ENCODE measurements at regions not wholly inside any gene's neighbourhood (a gene's known extent, or its start where the extent isn't known, plus 50 kb on each side); places are given as distances from the start of the nearest gene placed in this dataset.
"Not testable (repeated sequence)": the region's sequence is repeated elsewhere in the genome, so short reads cannot be mapped to it uniquely, and the experiment has no call there.

- no peak overlapping the region for H3K27ac Mint-ChIP-seq
- no peaks in the 10 kb centered on the region for H3K27me3 Mint-ChIP-seq
- ATAC-seq (replicated peaks) = no peak
- H3K4me3 Mint-ChIP-seq = no peak overlapping the region
- H3K4me1 Mint-ChIP-seq = no peaks in the 10 kb centered on the region
- DNase-seq = no peak
- no peaks in the 10 kb centered on the region for H3K36me3 Mint-ChIP-seq
- H3K9me3 Mint-ChIP-seq = peaks cover 2 to 4% of the 10 kb centered on the region in 2 donors
These were observed 603.4 kb downstream of the DSC3 start for GRCh38 chr18:30439174-30439573.

GRCh38 chr18:30432349-30432748 is 610.2 kb downstream of the DSC3 start:
- peaks cover 1 to 5% of the 10 kb centered on the region in 2 donors for H3K9me3 Mint-ChIP-seq
- H3K4me1 Mint-ChIP-seq = no peaks in the 10 kb centered on the region
- no peaks in the 10 kb centered on the region for H3K27me3 Mint-ChIP-seq
- H3K36me3 Mint-ChIP-seq = no peaks in the 10 kb centered on the region
- no peak for DNase-seq
- H3K4me3 Mint-ChIP-seq = no peak overlapping the region
- ATAC-seq (replicated peaks) = no peak
- no peak overlapping the region for H3K27ac Mint-ChIP-seq

GRCh38 chr18:30419399-30419798 is 623.1 kb downstream of the DSC3 start:
- not testable (repeated sequence) for H3K4me3 Mint-ChIP-seq; H3K27ac Mint-ChIP-seq; ATAC-seq (replicated peaks)

GRCh38 chr18:30415903-30416302 is 626.6 kb downstream of the DSC3 start:
- Mint-ChIP-seq H3K4me1 (no peaks in the 10 kb centered on the region), H3K9me3 (peaks cover 0 to 2% of the 10 kb centered on the region in 2 donors), H3K36me3 (no peaks in the 10 kb centered on the region), H3K27ac (no peak overlapping the region), H3K27me3 (no peaks in the 10 kb centered on the region), H3K4me3 (no peak overlapping the region)
- DNase-seq = no peak
- no peak for ATAC-seq (replicated peaks)

More at GRCh38 chr18:30419399-30419798, 623.1 kb downstream of the DSC3 start:
- H3K36me3 Mint-ChIP-seq, H3K27me3 Mint-ChIP-seq, H3K9me3 Mint-ChIP-seq, H3K4me1 Mint-ChIP-seq, DNase-seq: not testable (repeated sequence)

GRCh38 chr18:30409120-30409519 is 633.4 kb downstream of the DSC3 start:
- no peak for DNase-seq
- Mint-ChIP-seq H3K27me3 (no peaks in the 10 kb centered on the region), H3K27ac (no peak overlapping the region), H3K36me3 (no peaks in the 10 kb centered on the region), H3K9me3 (peaks cover 6% of the 10 kb centered on the region in 2 donors), H3K4me1 (no peaks in the 10 kb centered on the region), H3K4me3 (no peak overlapping the region)
- no peak for ATAC-seq (replicated peaks)

GRCh38 chr18:30406728-30407127 is 635.8 kb downstream of the DSC3 start:
- ATAC-seq (replicated peaks) = no peak
- Mint-ChIP-seq H3K4me3 (no peak overlapping the region), H3K9me3 (peaks cover 6% of the 10 kb centered on the region in 2 donors), H3K27me3 (no peaks in the 10 kb centered on the region), H3K27ac (no peak overlapping the region), H3K4me1 (no peaks in the 10 kb centered on the region), H3K36me3 (no peaks in the 10 kb centered on the region)
- no peak for DNase-seq

- ATAC-seq (replicated peaks) (no peak), DNase-seq (no peak)
- Mint-ChIP-seq H3K27ac (no peak overlapping the region), H3K4me1 (no peaks in the 10 kb centered on the region), H3K9me3 (peaks cover 6% of the 10 kb centered on the region in 2 donors), H3K36me3 (no peaks in the 10 kb centered on the region), H3K4me3 (no peak overlapping the region), H3K27me3 (no peaks in the 10 kb centered on the region)
These were observed 637.5 kb downstream of the DSC3 start for GRCh38 chr18:30405038-30405437.

GRCh38 chr18:30404422-30404821 is 638.1 kb downstream of the DSC3 start:
- H3K4me3 Mint-ChIP-seq = no peak overlapping the region
- H3K27me3 Mint-ChIP-seq = no peaks in the 10 kb centered on the region
- no peaks in the 10 kb centered on the region for H3K36me3 Mint-ChIP-seq
- H3K9me3 Mint-ChIP-seq = peaks cover 4% of the 10 kb centered on the region in 2 donors
- no peak overlapping the region for H3K27ac Mint-ChIP-seq
- no peak for DNase-seq
- no peak for ATAC-seq (replicated peaks)
- no peaks in the 10 kb centered on the region for H3K4me1 Mint-ChIP-seq

- no peak overlapping the region for H3K27ac Mint-ChIP-seq
- ATAC-seq (replicated peaks) (no peak), DNase-seq (no peak)
- H3K9me3 Mint-ChIP-seq = no peaks in the 10 kb centered on the region
- no peaks in the 10 kb centered on the region for H3K4me1 Mint-ChIP-seq
- H3K27me3 Mint-ChIP-seq = no peaks in the 10 kb centered on the region
- H3K36me3 Mint-ChIP-seq = no peaks in the 10 kb centered on the region
- no peak overlapping the region for H3K4me3 Mint-ChIP-seq
These were observed 639.3 kb downstream of the DSC3 start for GRCh38 chr18:30403278-30403677.

- Mint-ChIP-seq H3K27ac (no peak overlapping the region), H3K27me3 (no peaks in the 10 kb centered on the region), H3K36me3 (no peaks in the 10 kb centered on the region), H3K4me1 (no peaks in the 10 kb centered on the region), H3K4me3 (no peak overlapping the region), H3K9me3 (peaks cover 0 to 2% of the 10 kb centered on the region in 2 donors)
- ATAC-seq (replicated peaks) (no peak), DNase-seq (no peak)
These were observed 655.1 kb downstream of the DSC3 start for GRCh38 chr18:30387401-30387800.

GRCh38 chr18:30386624-30387023 is 655.9 kb downstream of the DSC3 start:
- no peak overlapping the region for H3K4me3 Mint-ChIP-seq
- no peak for DNase-seq
- ATAC-seq (replicated peaks) = no peak
- H3K27me3 Mint-ChIP-seq = no peaks in the 10 kb centered on the region
- H3K9me3 Mint-ChIP-seq = peaks cover 0 to 2% of the 10 kb centered on the region in 2 donors
- no peaks in the 10 kb centered on the region for H3K36me3 Mint-ChIP-seq
- H3K27ac Mint-ChIP-seq = no peak overlapping the region
- H3K4me1 Mint-ChIP-seq = no peaks in the 10 kb centered on the region

GRCh38 chr18:30385684-30386083 is 656.9 kb downstream of the DSC3 start:
- H3K27ac Mint-ChIP-seq = no peak overlapping the region
- no peak overlapping the region for H3K4me3 Mint-ChIP-seq
- peaks cover 2 to 3% of the 10 kb centered on the region in 2 donors for H3K9me3 Mint-ChIP-seq
- ATAC-seq (replicated peaks) (no peak), DNase-seq (no peak)
- H3K36me3 Mint-ChIP-seq = no peaks in the 10 kb centered on the region
- no peaks in the 10 kb centered on the region for H3K27me3 Mint-ChIP-seq
- H3K4me1 Mint-ChIP-seq = no peaks in the 10 kb centered on the region

- ATAC-seq (replicated peaks) = no peak
- Mint-ChIP-seq H3K9me3 (peaks cover 2 to 10% of the 10 kb centered on the region in 2 donors), H3K4me1 (no peaks in the 10 kb centered on the region)
These were observed 660.7 kb downstream of the DSC3 start for GRCh38 chr18:30381826-30382225.

GRCh38 chr18:30378097-30378496 is 664.4 kb downstream of the DSC3 start:
- DNase-seq = no peak
- Mint-ChIP-seq H3K9me3 (peaks cover 2 to 10% of the 10 kb centered on the region in 2 donors), H3K36me3 (no peaks in the 10 kb centered on the region)

More at GRCh38 chr18:30381826-30382225, 660.7 kb downstream of the DSC3 start:
- Mint-ChIP-seq H3K4me3 (no peak overlapping the region), H3K27ac (no peak overlapping the region), H3K27me3 (no peaks in the 10 kb centered on the region), H3K36me3 (no peaks in the 10 kb centered on the region)
- no peak for DNase-seq

GRCh38 chr18:30376515-30376914 is 666.0 kb downstream of the DSC3 start:
- DNase-seq (no peak), ATAC-seq (replicated peaks) (no peak)
- H3K27ac Mint-ChIP-seq = no peak overlapping the region
- H3K9me3 Mint-ChIP-seq = peaks cover 2 to 10% of the 10 kb centered on the region in 2 donors
- H3K4me1 Mint-ChIP-seq = no peaks in the 10 kb centered on the region
- H3K4me3 Mint-ChIP-seq = no peak overlapping the region
- no peaks in the 10 kb centered on the region for H3K27me3 Mint-ChIP-seq
- no peaks in the 10 kb centered on the region for H3K36me3 Mint-ChIP-seq

More at GRCh38 chr18:30378097-30378496, 664.4 kb downstream of the DSC3 start:
- Mint-ChIP-seq H3K27ac (no peak overlapping the region), H3K4me3 (no peak overlapping the region), H3K27me3 (no peaks in the 10 kb centered on the region), H3K4me1 (no peaks in the 10 kb centered on the region)
- no peak for ATAC-seq (replicated peaks)
